Activated naive CD8-positive, alpha-beta T cell treated with anti-CD3 and anti-CD28 coated beads, Interleukin-2, amount 10 ng/mL, durations not matched to agents 7 days and 5 days (primary cell): ENCODE measurements at regions not wholly inside any gene's neighbourhood (a gene's known extent, or its start where the extent isn't known, plus 50 kb on each side); places are given as distances from the start of the nearest gene placed in this dataset.

Experiments used
- ATAC-seq: fragments of 150-1000 bp; cut with Tn5 transposase; one replicate; pipeline ENCODE4 v1.10.0; 2021; ENCODE audit warnings: low read depth, moderate library complexity
- POLR2A ChIA-PET: fragments of 350-600 bp; sonication (Branson Sonifier 250); formaldehyde crosslinking; loops from one replicate; lab custom pipeline; 2021; ENCODE audit warnings: antibody characterized with exemption; lab: Charles Lee
- DNase-seq: peaks from one replicate; pipeline ENCODE4 v3.0.0; 2021
- H3K27ac Mint-ChIP-seq: one replicate; pipeline ENCODE4 v1.8.0; 2022; ENCODE audit warnings: mild to moderate bottlenecking, mixed read lengths
- H3K27me3 Mint-ChIP-seq: one replicate; pipeline ENCODE4 v1.8.0; 2022; ENCODE audit warnings: mild to moderate bottlenecking, moderate library complexity, mixed read lengths
- H3K36me3 Mint-ChIP-seq: one replicate; pipeline ENCODE4 v1.8.0; 2021; ENCODE audit warnings: mild to moderate bottlenecking, mixed read lengths
- H3K4me1 Mint-ChIP-seq: one replicate; pipeline ENCODE4 v1.8.0; 2021; ENCODE audit warnings: mixed read lengths
- H3K4me3 Mint-ChIP-seq: one replicate; pipeline ENCODE4 v1.8.0; 2022; ENCODE audit warnings: mild to moderate bottlenecking, moderate library complexity, mixed read lengths
- H3K9me3 Mint-ChIP-seq: one replicate; pipeline ENCODE4 v1.8.0; 2021; ENCODE audit warnings: mixed read lengths

GRCh38 chrX:113975441-113975840 lies 608.4 kb upstream of the HTR2C start:
- Mint-ChIP-seq H3K4me3 (no peak overlapping the region), H3K27me3 (no peaks in the 10 kb centered on the region), H3K9me3 (no peaks in the 10 kb centered on the region), H3K27ac (no peak overlapping the region), H3K4me1 (no peaks in the 10 kb centered on the region), H3K36me3 (no peaks in the 10 kb centered on the region)
- POLR2A ChIA-PET = no interaction called here
- DNase-seq (no peak), ATAC-seq (no peak)

GRCh38 chrX:113974881-113975280 lies 609.0 kb upstream of the HTR2C start:
- Mint-ChIP-seq H3K36me3 (no peaks in the 10 kb centered on the region), H3K27ac (no peak overlapping the region), H3K27me3 (no peaks in the 10 kb centered on the region), H3K4me3 (no peak overlapping the region), H3K4me1 (no peaks in the 10 kb centered on the region), H3K9me3 (no peaks in the 10 kb centered on the region)
- ATAC-seq (no peak), DNase-seq (no peak)
- POLR2A ChIA-PET = no interaction called here

GRCh38 chrX:113973706-113974105 lies 610.2 kb upstream of the HTR2C start:
- no peak for ATAC-seq
- no peaks in the 10 kb centered on the region for H3K27me3 Mint-ChIP-seq
- H3K9me3 Mint-ChIP-seq = no peaks in the 10 kb centered on the region
- H3K4me3 Mint-ChIP-seq = no peak overlapping the region
- no peak for DNase-seq
- no peaks in the 10 kb centered on the region for H3K4me1 Mint-ChIP-seq
- POLR2A ChIA-PET = interaction anchor here (0.6 kb wide), 1 partner anchor 86 kb away, joined by 3 read pairs; no protein-coding TSS in a partner anchor
- no peaks in the 10 kb centered on the region for H3K36me3 Mint-ChIP-seq
- H3K27ac Mint-ChIP-seq = no peak overlapping the region

GRCh38 chrX:113966791-113967190 lies 617.1 kb upstream of the HTR2C start:
- Mint-ChIP-seq H3K27ac (no peak overlapping the region), H3K36me3 (no peaks in the 10 kb centered on the region), H3K4me1 (no peaks in the 10 kb centered on the region), H3K9me3 (no peaks in the 10 kb centered on the region), H3K4me3 (no peak overlapping the region), H3K27me3 (no peaks in the 10 kb centered on the region)
- DNase-seq (no peak), ATAC-seq (no peak)
- POLR2A ChIA-PET = no interaction called here

GRCh38 chrX:113962343-113962742 lies 621.5 kb upstream of the HTR2C start:
- no peaks in the 10 kb centered on the region for H3K36me3 Mint-ChIP-seq
- no peak overlapping the region for H3K27ac Mint-ChIP-seq
- no peak for ATAC-seq
- H3K9me3 Mint-ChIP-seq = no peaks in the 10 kb centered on the region
- no peak for DNase-seq
- H3K4me3 Mint-ChIP-seq = no peak overlapping the region
- POLR2A ChIA-PET = no interaction called here
- no peaks in the 10 kb centered on the region for H3K27me3 Mint-ChIP-seq
- no peaks in the 10 kb centered on the region for H3K4me1 Mint-ChIP-seq

- Mint-ChIP-seq H3K36me3 (no peaks in the 10 kb centered on the region), H3K4me1 (no peaks in the 10 kb centered on the region), H3K27me3 (no peaks in the 10 kb centered on the region), H3K4me3 (no peak overlapping the region), H3K9me3 (no peaks in the 10 kb centered on the region), H3K27ac (no peak overlapping the region)
- DNase-seq = no peak
- no peak for ATAC-seq
- POLR2A ChIA-PET = no interaction called here
These were observed 623.8 kb upstream of the HTR2C start for GRCh38 chrX:113959912-113960626.

GRCh38 chrX:113956936-113957335 lies 627.0 kb upstream of the HTR2C start:
- Mint-ChIP-seq H3K4me1 (no peaks in the 10 kb centered on the region), H3K9me3 (no peaks in the 10 kb centered on the region), H3K4me3 (no peak overlapping the region), H3K36me3 (no peaks in the 10 kb centered on the region), H3K27me3 (no peaks in the 10 kb centered on the region), H3K27ac (no peak overlapping the region)
- POLR2A ChIA-PET = no interaction called here
- ATAC-seq (no peak), DNase-seq (no peak)

- POLR2A ChIA-PET = no interaction called here
- no peaks in the 10 kb centered on the region for H3K9me3 Mint-ChIP-seq
- no peaks in the 10 kb centered on the region for H3K36me3 Mint-ChIP-seq
These were observed 629.6 kb upstream of the HTR2C start for GRCh38 chrX:113954297-113954696.

GRCh38 chrX:113950081-113950678 lies 633.7 kb upstream of the HTR2C start:
- H3K4me1 Mint-ChIP-seq = no peaks in the 10 kb centered on the region
- POLR2A ChIA-PET = no interaction called here
- no peak overlapping the region for H3K4me3 Mint-ChIP-seq
- peaks cover 1% of the 10 kb centered on the region for H3K9me3 Mint-ChIP-seq
- H3K27me3 Mint-ChIP-seq = no peaks in the 10 kb centered on the region
- no peak for ATAC-seq
- no peak overlapping the region for H3K27ac Mint-ChIP-seq
- DNase-seq = no peak
- H3K36me3 Mint-ChIP-seq = no peaks in the 10 kb centered on the region

More at GRCh38 chrX:113954297-113954696, 629.6 kb upstream of the HTR2C start:
- ATAC-seq (no peak), DNase-seq (no peak)
- Mint-ChIP-seq H3K4me1 (no peaks in the 10 kb centered on the region), H3K27me3 (no peaks in the 10 kb centered on the region), H3K27ac (no peak overlapping the region), H3K4me3 (no peak overlapping the region)

- no peak overlapping the region for H3K4me3 Mint-ChIP-seq
- H3K27ac Mint-ChIP-seq = no peak overlapping the region
- H3K4me1 Mint-ChIP-seq = no peaks in the 10 kb centered on the region
- no peaks in the 10 kb centered on the region for H3K36me3 Mint-ChIP-seq
- ATAC-seq (no peak), DNase-seq (no peak)
- POLR2A ChIA-PET = no interaction called here
- peaks cover 1% of the 10 kb centered on the region for H3K9me3 Mint-ChIP-seq
- H3K27me3 Mint-ChIP-seq = no peaks in the 10 kb centered on the region
These were observed 636.3 kb upstream of the HTR2C start for GRCh38 chrX:113947548-113947947.

GRCh38 chrX:113935518-113935917 lies 648.4 kb upstream of the HTR2C start:
- Mint-ChIP-seq H3K4me1 (no peaks in the 10 kb centered on the region), H3K36me3 (no peaks in the 10 kb centered on the region), H3K4me3 (no peak overlapping the region), H3K27me3 (no peaks in the 10 kb centered on the region), H3K27ac (no peak overlapping the region), H3K9me3 (no peaks in the 10 kb centered on the region)
- DNase-seq (no peak), ATAC-seq (no peak)
- POLR2A ChIA-PET = no interaction called here

- H3K4me3 Mint-ChIP-seq = no peak overlapping the region
- no peaks in the 10 kb centered on the region for H3K27me3 Mint-ChIP-seq
- no peaks in the 10 kb centered on the region for H3K9me3 Mint-ChIP-seq
- H3K27ac Mint-ChIP-seq = no peak overlapping the region
- ATAC-seq = no peak
- no peaks in the 10 kb centered on the region for H3K36me3 Mint-ChIP-seq
- no peak for DNase-seq
- POLR2A ChIA-PET = no interaction called here
- no peaks in the 10 kb centered on the region for H3K4me1 Mint-ChIP-seq
These were observed 650.0 kb upstream of the HTR2C start for GRCh38 chrX:113933931-113934330.

- Mint-ChIP-seq H3K4me3 (no peak overlapping the region), H3K4me1 (no peaks in the 10 kb centered on the region), H3K36me3 (no peaks in the 10 kb centered on the region), H3K27ac (no peak overlapping the region), H3K9me3 (no peaks in the 10 kb centered on the region), H3K27me3 (no peaks in the 10 kb centered on the region)
- no peak for ATAC-seq
- POLR2A ChIA-PET = no interaction called here
- no peak for DNase-seq
These were observed 654.9 kb upstream of the HTR2C start for GRCh38 chrX:113929004-113929403.

- DNase-seq (no peak), ATAC-seq (no peak)
- Mint-ChIP-seq H3K4me3 (no peak overlapping the region), H3K4me1 (no peaks in the 10 kb centered on the region), H3K9me3 (no peaks in the 10 kb centered on the region), H3K36me3 (no peaks in the 10 kb centered on the region), H3K27me3 (no peaks in the 10 kb centered on the region), H3K27ac (no peak overlapping the region)
- POLR2A ChIA-PET = no interaction called here
These were observed 663.2 kb upstream of the HTR2C start for GRCh38 chrX:113920661-113921060.
